GM12892 (cell line): ENCODE measurements at regions not wholly inside any gene's neighbourhood (a gene's known extent, or its start where the extent isn't known, plus 50 kb on each side); places are given as distances from the start of the nearest gene placed in this dataset.

Experiments
- DNase-seq: peaks from one replicate; pipeline ENCODE4 v3.0.0; 2011; ENCODE audit not compliant: insufficient read length
- FAIRE-seq: peaks from 2 replicates; lab custom pipeline; 2011; peaks lifted over from hg19 to GRCh38; lab: Jason Lieb, UNC
- POLR2A ChIP-seq: IDR thresholded peaks from 2 replicates; pipeline ENCODE4 v1.6.1; 2011; ENCODE audit warnings: low read depth, low read length, control low read depth
- POLR2AphosphoS5 ChIP-seq: IDR thresholded peaks from 2 replicates; pipeline ENCODE4 v1.6.1; 2011; ENCODE audit warnings: low read depth, low read length, control low read depth
- TAF1 ChIP-seq: IDR thresholded peaks from 2 replicates; pipeline ENCODE4 v1.6.1; 2011; ENCODE audit warnings: low read depth, mild to moderate bottlenecking, control low read depth, low read length, borderline replicate concordance

GRCh38 chr11:23112987-23113886 is 253.0 kb upstream of the CCDC179 start:
- TF ChIP-seq POLR2AphosphoS5 (no peak), TAF1 (no peak), POLR2A (no peak)
- peak; percentile 33 for FAIRE-seq
- no peak for DNase-seq

- DNase-seq: no peak
- TF ChIP-seq POLR2AphosphoS5: no peak
- TF ChIP-seq TAF1: no peak
- TF ChIP-seq POLR2A: no peak
- FAIRE-seq: no peak
These were observed 253.6 kb upstream of the CCDC179 start for GRCh38 chr11:23113887-23114216.

GRCh38 chr11:23123753-23124152 is 263.5 kb upstream of the CCDC179 start:
- DNase-seq: no peak
- TF ChIP-seq POLR2A (no peak), TAF1 (no peak), POLR2AphosphoS5 (no peak)
- no peak for FAIRE-seq

GRCh38 chr11:23124249-23124648 is 264.0 kb upstream of the CCDC179 start:
- FAIRE-seq (no peak), DNase-seq (no peak)
- TF ChIP-seq POLR2AphosphoS5 (no peak), TAF1 (no peak), POLR2A (no peak)

- FAIRE-seq: no peak
- DNase-seq: no peak
- no peak for TF ChIP-seq POLR2A
- TF ChIP-seq POLR2AphosphoS5: no peak
- TF ChIP-seq TAF1: no peak
These were observed 264.7 kb upstream of the CCDC179 start for GRCh38 chr11:23124996-23125395.

GRCh38 chr11:23127706-23128105 is 267.4 kb upstream of the CCDC179 start:
- FAIRE-seq (no peak), DNase-seq (no peak)
- TF ChIP-seq POLR2AphosphoS5: no peak
- no peak for TF ChIP-seq TAF1
- TF ChIP-seq POLR2A: no peak

GRCh38 chr11:23134627-23135026 is 274.4 kb upstream of the CCDC179 start:
- FAIRE-seq (no peak), DNase-seq (no peak)
- TF ChIP-seq POLR2A (no peak), POLR2AphosphoS5 (no peak), TAF1 (no peak)

- DNase-seq (no peak), FAIRE-seq (no peak)
- TF ChIP-seq POLR2AphosphoS5 (no peak), POLR2A (no peak), TAF1 (no peak)
These were observed 278.5 kb upstream of the CCDC179 start for GRCh38 chr11:23138761-23139160.

GRCh38 chr11:23143022-23143421 is 282.7 kb upstream of the CCDC179 start:
- DNase-seq (no peak), FAIRE-seq (no peak)
- no peak for TF ChIP-seq POLR2A

GRCh38 chr11:23151819-23152218 is 291.5 kb upstream of the CCDC179 start:
- DNase-seq (no peak), FAIRE-seq (no peak)
- TF ChIP-seq POLR2A: no peak
- no peak for TF ChIP-seq POLR2AphosphoS5
- TF ChIP-seq TAF1: no peak

GRCh38 chr11:23155503-23155902 is 295.2 kb upstream of the CCDC179 start:
- no peak for FAIRE-seq
- TF ChIP-seq TAF1: no peak
- TF ChIP-seq POLR2AphosphoS5: no peak
- TF ChIP-seq POLR2A: no peak
- no peak for DNase-seq

GRCh38 chr11:23164022-23164421 is 303.7 kb upstream of the CCDC179 start:
- FAIRE-seq (no peak), DNase-seq (no peak)
- TF ChIP-seq POLR2A (no peak), POLR2AphosphoS5 (no peak), TAF1 (no peak)

- TF ChIP-seq POLR2AphosphoS5 (no peak), TAF1 (no peak)
- no peak for DNase-seq
- no peak for FAIRE-seq
These were observed 306.1 kb upstream of the CCDC179 start for GRCh38 chr11:23166376-23166775.

- no peak for TF ChIP-seq TAF1
- TF ChIP-seq POLR2AphosphoS5: no peak
- no peak for TF ChIP-seq POLR2A
These were observed 319.3 kb upstream of the CCDC179 start for GRCh38 chr11:23179609-23180008.

More at GRCh38 chr11:23179609-23180008, 319.3 kb upstream of the CCDC179 start:
- DNase-seq (no peak), FAIRE-seq (no peak)
